Subcutaneous abdominal adipose tissue (tissue), 5 donors: ENCODE measurements at regions not wholly inside any gene's neighbourhood (a gene's known extent, or its start where the extent isn't known, plus 50 kb on each side); places are given as distances from the start of the nearest gene placed in this dataset.
"Not testable (repeated sequence)": the region's sequence is repeated elsewhere in the genome, so short reads cannot be mapped to it uniquely, and the experiment has no call there.

ENCODE experiments used
- H3K27ac ChIP-seq: one replicate; pipeline ENCODE4 v1.7.0; 2013; ENCODE audit warnings: low read depth, mild to moderate bottlenecking, inconsistent platforms, low read length, moderate library complexity
- H3K27me3 ChIP-seq, 5 donors: one replicate each; pipeline ENCODE4 v1.7.0; 2013; ENCODE audit warnings: low read length in 5 of 5, inconsistent platforms in 1 of 5; ENCODE audit not compliant: control insufficient read depth in 5 of 5, insufficient read depth in 4 of 5
- H3K36me3 ChIP-seq, 5 donors: one replicate each; pipeline ENCODE4 v1.7.0; 2013; ENCODE audit warnings: low read length in 5 of 5; ENCODE audit not compliant: control insufficient read depth in 5 of 5, insufficient read depth in 5 of 5
- H3K4me1 ChIP-seq, 5 donors: one replicate each; pipeline ENCODE4 v1.7.0; 2013; ENCODE audit warnings: low read length in 5 of 5, mild to moderate bottlenecking in 3 of 5, moderate library complexity in 1 of 5; ENCODE audit not compliant: control insufficient read depth in 5 of 5, insufficient read depth in 5 of 5
- H3K4me3 ChIP-seq, 5 donors: one replicate each; pipeline ENCODE4 v1.7.0; 2013; ENCODE audit warnings: low read length in 5 of 5, low read depth in 1 of 5
- H3K9ac ChIP-seq, 5 donors: one replicate each; pipeline ENCODE4 v1.7.0; 2013; ENCODE audit warnings: low read length in 5 of 5, mild to moderate bottlenecking in 4 of 5, moderate library complexity in 3 of 5
- H3K9me3 ChIP-seq, 5 donors: one replicate each; pipeline ENCODE4 v1.7.0; 2013; ENCODE audit warnings: low read length in 5 of 5; ENCODE audit not compliant: control insufficient read depth in 5 of 5
- donor health status: healthy.
- donor health status: healthy.
- donor health status: healthy.
- donor health status: healthy.
- donor health status: healthy.

DNA sequence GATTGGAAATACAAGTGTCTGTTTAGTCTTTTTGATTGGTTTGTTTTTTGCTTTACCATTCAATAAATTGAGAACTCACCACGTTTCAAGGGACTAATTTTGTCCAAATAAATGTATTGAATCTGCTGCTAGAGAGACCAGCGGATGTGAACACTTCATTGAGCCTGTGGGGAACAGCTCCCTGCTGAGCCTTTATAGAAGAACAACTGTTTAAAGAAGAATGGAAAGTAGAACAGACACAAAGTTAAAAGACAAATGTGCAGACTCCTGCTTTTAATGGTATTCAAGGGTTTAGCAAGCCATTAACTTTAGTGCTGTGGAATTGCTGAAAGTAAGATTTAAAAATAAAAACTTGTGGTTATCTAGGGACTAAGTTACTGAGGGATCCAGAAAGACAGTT lies 817.7 kb upstream of the B3GALT2 start:
- H3K9ac ChIP-seq = no peak overlapping the region
- peaks cover 0 to 4% (median 0%) of the 10 kb centered on the region in 5 donors for H3K9me3 ChIP-seq
- H3K27me3 ChIP-seq = no peaks in the 10 kb centered on the region
- no peak overlapping the region for H3K27ac ChIP-seq
- no peaks in the 10 kb centered on the region for H3K4me1 ChIP-seq
- H3K36me3 ChIP-seq = no peaks in the 10 kb centered on the region
- no peak overlapping the region for H3K4me3 ChIP-seq

- H3K27me3 ChIP-seq, H3K27ac ChIP-seq, H3K4me1 ChIP-seq, H3K4me3 ChIP-seq, H3K36me3 ChIP-seq, H3K9me3 ChIP-seq, H3K9ac ChIP-seq: not testable (repeated sequence)
These were observed 815.4 kb upstream of the B3GALT2 start for GRCh38 chr1:194001726-194002350.

DNA sequence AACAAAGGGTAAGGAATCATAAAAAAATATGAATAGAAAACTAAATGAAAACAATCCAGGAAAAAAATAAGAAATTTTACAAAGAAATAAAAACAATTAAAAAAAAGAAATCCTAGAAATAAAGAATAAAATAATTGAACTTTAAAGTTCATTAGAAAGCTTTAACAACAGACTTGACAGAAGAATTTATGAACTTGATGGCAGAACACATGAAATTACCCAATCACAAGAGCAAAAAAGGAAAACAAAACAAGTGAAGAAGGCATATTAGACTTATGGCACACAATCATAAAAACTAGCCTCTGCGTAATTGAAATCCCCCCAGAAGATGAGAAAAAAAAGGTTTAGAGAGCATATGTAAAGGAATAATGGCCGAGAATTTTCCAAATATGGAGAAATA lies 802.5 kb upstream of the B3GALT2 start:
- Histone ChIP-seq H3K9ac (no peak overlapping the region), H3K36me3 (no peaks in the 10 kb centered on the region), H3K9me3 (peaks cover 4 to 18% (median 12%) of the 10 kb centered on the region in 5 donors), H3K27ac (no peak overlapping the region), H3K27me3 (no peaks in the 10 kb centered on the region), H3K4me1 (no peaks in the 10 kb centered on the region), H3K4me3 (no peak overlapping the region)

- Histone ChIP-seq H3K9me3 (no peaks in the 10 kb centered on the region), H3K27ac (no peak overlapping the region)
These were observed 792.8 kb upstream of the B3GALT2 start for GRCh38 chr1:193979219-193979618.

GRCh38 chr1:193974286-193974798 lies 787.9 kb upstream of the B3GALT2 start:
- no peaks in the 10 kb centered on the region for H3K36me3 ChIP-seq
- H3K27ac ChIP-seq = no peak overlapping the region
- H3K9ac ChIP-seq = no peak overlapping the region
- no peaks in the 10 kb centered on the region for H3K9me3 ChIP-seq
- no peak overlapping the region for H3K4me3 ChIP-seq
- H3K27me3 ChIP-seq = no peaks in the 10 kb centered on the region
- no peaks in the 10 kb centered on the region for H3K4me1 ChIP-seq

More at GRCh38 chr1:193979219-193979618, 792.8 kb upstream of the B3GALT2 start:
- no peaks in the 10 kb centered on the region for H3K4me1 ChIP-seq
- no peak overlapping the region for H3K9ac ChIP-seq
- H3K27me3 ChIP-seq = no peaks in the 10 kb centered on the region
- no peak overlapping the region for H3K4me3 ChIP-seq
- H3K36me3 ChIP-seq = no peaks in the 10 kb centered on the region

DNA sequence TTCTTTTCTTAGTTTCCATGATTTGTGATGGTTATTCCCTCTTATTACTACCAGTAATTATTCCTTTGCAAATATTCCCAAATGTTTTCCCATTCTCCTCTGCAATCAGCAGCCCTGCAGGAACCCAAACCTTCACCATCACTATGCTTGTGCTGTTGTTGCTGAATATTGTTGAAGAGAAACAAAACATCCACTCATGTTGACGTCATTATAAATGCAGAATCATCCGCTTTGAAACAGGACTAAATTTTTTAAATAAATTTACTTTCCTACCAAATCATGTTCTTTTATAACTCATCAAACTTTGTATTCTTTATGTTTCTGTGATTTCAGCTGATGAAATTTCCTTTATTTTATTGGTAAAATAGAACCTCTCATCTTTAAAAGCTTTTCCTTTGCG lies 787.0 kb upstream of the B3GALT2 start:
- Histone ChIP-seq H3K4me1 (no peaks in the 10 kb centered on the region), H3K4me3 (no peak overlapping the region), H3K36me3 (no peaks in the 10 kb centered on the region), H3K27ac (no peak overlapping the region), H3K9ac (no peak overlapping the region), H3K27me3 (no peaks in the 10 kb centered on the region), H3K9me3 (no peaks in the 10 kb centered on the region)

- H3K9ac ChIP-seq = no peak overlapping the region
- H3K36me3 ChIP-seq = no peaks in the 10 kb centered on the region
- no peak overlapping the region for H3K4me3 ChIP-seq
- no peaks in the 10 kb centered on the region for H3K27me3 ChIP-seq
- H3K4me1 ChIP-seq = no peaks in the 10 kb centered on the region
- H3K27ac ChIP-seq = no peak overlapping the region
- no peaks in the 10 kb centered on the region for H3K9me3 ChIP-seq
These were observed 785.2 kb upstream of the B3GALT2 start for GRCh38 chr1:193971595-193971994.

- H3K4me1 ChIP-seq = no peaks in the 10 kb centered on the region
- no peaks in the 10 kb centered on the region for H3K27me3 ChIP-seq
- H3K9ac ChIP-seq = no peak overlapping the region
- H3K4me3 ChIP-seq = no peak overlapping the region
- no peaks in the 10 kb centered on the region for H3K9me3 ChIP-seq
- no peak overlapping the region for H3K27ac ChIP-seq
- H3K36me3 ChIP-seq = no peaks in the 10 kb centered on the region
These were observed 774.1 kb upstream of the B3GALT2 start for GRCh38 chr1:193960499-193960898.

- Histone ChIP-seq H3K4me1 (no peaks in the 10 kb centered on the region), H3K36me3 (no peaks in the 10 kb centered on the region), H3K27me3 (no peaks in the 10 kb centered on the region), H3K4me3 (no peak overlapping the region), H3K9me3 (no peaks in the 10 kb centered on the region), H3K9ac (no peak overlapping the region), H3K27ac (no peak overlapping the region)
These were observed 773.6 kb upstream of the B3GALT2 start for GRCh38 chr1:193960040-193960439.

- Histone ChIP-seq H3K27ac (no peak overlapping the region), H3K9ac (no peak overlapping the region), H3K27me3 (no peaks in the 10 kb centered on the region), H3K4me3 (no peak overlapping the region), H3K4me1 (peaks cover 0 to 5% (median 0%) of the 10 kb centered on the region in 5 donors), H3K9me3 (no peaks in the 10 kb centered on the region), H3K36me3 (no peaks in the 10 kb centered on the region)
These were observed 771.2 kb upstream of the B3GALT2 start for GRCh38 chr1:193957556-193958095.
